D721Med (cell line): ENCODE measurements at regions not wholly inside any gene's neighbourhood (a gene's known extent, or its start where the extent isn't known, plus 50 kb on each side); places are given as distances from the start of the nearest gene placed in this dataset.
"Not testable (repeated sequence)": the region's sequence is repeated elsewhere in the genome, so short reads cannot be mapped to it uniquely, and the experiment has no call there.

Source experiments
- DNase-seq: peaks from one replicate; pipeline ENCODE4 v3.0.0; 2011; ENCODE audit warnings: low spot score; ENCODE audit not compliant: insufficient read length
- FAIRE-seq: peaks from 2 replicates; lab custom pipeline; 2011; peaks lifted over from hg19 to GRCh38; lab: Jason Lieb, UNC
- TF ChIP-seq, protein P1 (sequence below): IDR thresholded peaks from 2 replicates; pipeline ENCODE4 v1.5.1; 2012; ENCODE audit warnings: mild to moderate bottlenecking, control low read depth; ENCODE audit not compliant: insufficient read depth; ENCODE audit errors: missing control alignments

DNA sequence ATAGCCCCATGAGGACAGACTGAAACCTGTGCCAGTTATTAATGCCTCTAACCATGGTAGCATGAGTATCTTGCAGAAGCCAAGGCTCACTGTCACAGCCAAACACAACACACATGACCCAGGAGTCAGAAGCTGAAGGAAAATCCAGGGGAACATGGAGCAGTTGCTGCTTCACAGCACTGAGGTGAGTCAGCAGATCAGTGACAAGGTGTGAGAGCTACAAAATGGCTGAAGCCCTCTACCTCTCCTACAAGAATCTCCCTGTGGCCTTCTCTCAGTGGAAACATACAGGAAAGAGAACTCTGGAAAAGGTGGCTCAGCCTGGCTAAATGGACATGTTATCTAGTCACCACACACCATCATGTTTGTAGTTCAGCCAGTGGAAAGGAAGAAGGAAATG lies 93.5 kb downstream of the NAB1 start:
- TF ChIP-seq, protein P1, sequence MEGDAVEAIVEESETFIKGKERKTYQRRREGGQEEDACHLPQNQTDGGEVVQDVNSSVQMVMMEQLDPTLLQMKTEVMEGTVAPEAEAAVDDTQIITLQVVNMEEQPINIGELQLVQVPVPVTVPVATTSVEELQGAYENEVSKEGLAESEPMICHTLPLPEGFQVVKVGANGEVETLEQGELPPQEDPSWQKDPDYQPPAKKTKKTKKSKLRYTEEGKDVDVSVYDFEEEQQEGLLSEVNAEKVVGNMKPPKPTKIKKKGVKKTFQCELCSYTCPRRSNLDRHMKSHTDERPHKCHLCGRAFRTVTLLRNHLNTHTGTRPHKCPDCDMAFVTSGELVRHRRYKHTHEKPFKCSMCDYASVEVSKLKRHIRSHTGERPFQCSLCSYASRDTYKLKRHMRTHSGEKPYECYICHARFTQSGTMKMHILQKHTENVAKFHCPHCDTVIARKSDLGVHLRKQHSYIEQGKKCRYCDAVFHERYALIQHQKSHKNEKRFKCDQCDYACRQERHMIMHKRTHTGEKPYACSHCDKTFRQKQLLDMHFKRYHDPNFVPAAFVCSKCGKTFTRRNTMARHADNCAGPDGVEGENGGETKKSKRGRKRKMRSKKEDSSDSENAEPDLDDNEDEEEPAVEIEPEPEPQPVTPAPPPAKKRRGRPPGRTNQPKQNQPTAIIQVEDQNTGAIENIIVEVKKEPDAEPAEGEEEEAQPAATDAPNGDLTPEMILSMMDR: no peak

GRCh38 chr2:190744041-190744440 lies 95.2 kb downstream of the NAB1 start:
- TF ChIP-seq, protein P1: no peak
- DNase-seq (no peak), FAIRE-seq (no peak)

More for the DNA sequence above, 93.5 kb downstream of the NAB1 start:
- DNase-seq: no peak
- FAIRE-seq: no peak

- FAIRE-seq: no peak
- DNase-seq: no peak
- TF ChIP-seq, protein P1: no peak
Measured at GRCh38 chr2:190746971-190747761, 98.3 kb downstream of the NAB1 start.

- TF ChIP-seq, protein P1: no peak
- DNase-seq (no peak), FAIRE-seq (no peak)
Measured at GRCh38 chr2:190748966-190749365, 100.1 kb downstream of the NAB1 start.

GRCh38 chr2:190755772-190756415 lies 107.0 kb downstream of the NAB1 start:
- DNase-seq: no peak
- no peak for FAIRE-seq
- TF ChIP-seq, protein P1: no peak

DNA sequence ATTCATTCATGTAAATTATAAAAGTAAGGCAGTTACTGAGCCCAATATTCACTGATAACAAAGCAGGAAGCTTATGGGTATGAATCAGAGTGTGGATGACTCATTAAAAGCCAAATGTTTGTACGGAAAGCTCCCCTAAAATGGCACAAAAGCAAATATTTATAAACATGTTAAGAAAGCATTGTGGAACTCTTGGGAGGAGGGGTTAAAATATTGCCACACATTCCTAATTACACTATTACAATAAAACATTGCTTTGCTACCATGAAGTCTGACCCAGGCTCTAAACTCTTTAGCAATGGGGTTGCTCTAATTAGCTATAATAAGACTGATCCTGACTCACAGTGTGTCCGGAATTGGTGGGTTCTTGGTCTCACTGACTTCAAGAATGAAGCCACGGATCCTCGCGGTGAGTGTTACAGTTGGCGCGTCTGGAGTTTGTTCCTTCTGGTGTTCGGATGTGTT lies 110.9 kb downstream of the NAB1 start:
- FAIRE-seq: no peak
- DNase-seq: no peak
- TF ChIP-seq, protein P1: no peak

GRCh38 chr2:190760353-190761150 lies 111.7 kb downstream of the NAB1 start:
- DNase-seq: not testable (repeated sequence)

GRCh38 chr2:190761216-190761615 lies 112.3 kb downstream of the NAB1 start:
- not testable (repeated sequence) for FAIRE-seq

More at GRCh38 chr2:190760353-190761150, 111.7 kb downstream of the NAB1 start:
- not testable (repeated sequence) for FAIRE-seq

More at GRCh38 chr2:190761216-190761615, 112.3 kb downstream of the NAB1 start:
- DNase-seq: not testable (repeated sequence)
